HL-60 (cell line): ENCODE measurements at regions not wholly inside any gene's neighbourhood (a gene's known extent, or its start where the extent isn't known, plus 50 kb on each side); places are given as distances from the start of the nearest gene placed in this dataset.

Experiments
- GABPA ChIP-seq: IDR thresholded peaks from 2 replicates; pipeline ENCODE4 v1.6.1; 2012; ENCODE audit warnings: low read depth
- POLR2AphosphoS5 ChIP-seq: IDR thresholded peaks from 2 replicates; pipeline ENCODE4 v1.6.1; 2012; ENCODE audit warnings: low read depth
- SPI1 ChIP-seq: IDR thresholded peaks from 2 replicates; pipeline ENCODE4 v1.6.1; 2012; ENCODE audit warnings: low read depth, mild to moderate bottlenecking, borderline replicate concordance
- TF ChIP-seq, protein P1 (sequence below): IDR thresholded peaks from one replicate; pipeline ENCODE4 v1.5.1; 2011; ENCODE audit warnings: low read length, control low read depth, inconsistent platforms; ENCODE audit not compliant: insufficient read depth

DNA sequence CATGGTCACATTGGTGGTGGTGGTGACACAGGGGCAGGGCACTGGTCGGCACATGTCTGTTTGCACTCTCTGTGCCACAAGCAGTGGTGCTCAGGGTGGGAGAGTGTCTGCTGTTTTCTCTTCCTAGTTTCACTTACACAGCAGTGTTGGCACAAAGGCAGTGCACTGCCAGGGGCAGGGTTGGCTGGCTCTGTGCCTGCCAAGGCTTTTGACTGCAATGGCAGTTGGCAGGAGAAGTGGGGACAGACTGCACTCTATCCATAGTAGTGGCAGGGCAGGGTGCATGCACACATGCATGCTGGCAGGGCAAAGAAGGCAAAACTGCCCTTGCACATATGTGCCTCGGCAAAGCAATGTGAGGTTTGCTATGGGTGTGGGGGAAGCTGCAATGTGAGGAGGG is 635.9 kb downstream of the SUCLG1 start:
- TF ChIP-seq GABPA (no peak), POLR2AphosphoS5 (no peak), SPI1 (no peak)
- TF ChIP-seq, protein P1, sequence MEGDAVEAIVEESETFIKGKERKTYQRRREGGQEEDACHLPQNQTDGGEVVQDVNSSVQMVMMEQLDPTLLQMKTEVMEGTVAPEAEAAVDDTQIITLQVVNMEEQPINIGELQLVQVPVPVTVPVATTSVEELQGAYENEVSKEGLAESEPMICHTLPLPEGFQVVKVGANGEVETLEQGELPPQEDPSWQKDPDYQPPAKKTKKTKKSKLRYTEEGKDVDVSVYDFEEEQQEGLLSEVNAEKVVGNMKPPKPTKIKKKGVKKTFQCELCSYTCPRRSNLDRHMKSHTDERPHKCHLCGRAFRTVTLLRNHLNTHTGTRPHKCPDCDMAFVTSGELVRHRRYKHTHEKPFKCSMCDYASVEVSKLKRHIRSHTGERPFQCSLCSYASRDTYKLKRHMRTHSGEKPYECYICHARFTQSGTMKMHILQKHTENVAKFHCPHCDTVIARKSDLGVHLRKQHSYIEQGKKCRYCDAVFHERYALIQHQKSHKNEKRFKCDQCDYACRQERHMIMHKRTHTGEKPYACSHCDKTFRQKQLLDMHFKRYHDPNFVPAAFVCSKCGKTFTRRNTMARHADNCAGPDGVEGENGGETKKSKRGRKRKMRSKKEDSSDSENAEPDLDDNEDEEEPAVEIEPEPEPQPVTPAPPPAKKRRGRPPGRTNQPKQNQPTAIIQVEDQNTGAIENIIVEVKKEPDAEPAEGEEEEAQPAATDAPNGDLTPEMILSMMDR = no peak
